Stomach (tissue), 8 donors: ENCODE measurements at regions not wholly inside any gene's neighbourhood (a gene's known extent, or its start where the extent isn't known, plus 50 kb on each side); places are given as distances from the start of the nearest gene placed in this dataset.

Source experiments
- DNase-seq, 2 donors: peaks; one replicate each; pipeline versions ENCODE4 v3.0.0 to v3.0.0-alpha.2; 2013 to 2019
- H3K27ac ChIP-seq, 5 donors: fragments of 200-600 bp in 4 of 5; sonication (generic) in 4 of 5; one replicate each; pipeline ENCODE4 v1.5.1; 2013 to 2019; ENCODE audit warnings: mild to moderate bottlenecking in 1 of 5, moderate library complexity in 1 of 5
- H3K27me3 ChIP-seq, 3 donors: fragments of 200-600 bp; sonication (generic); one replicate each; pipeline ENCODE4 v1.5.1; 2017 to 2019; ENCODE audit warnings: mixed run types in 1 of 3
- H3K36me3 ChIP-seq, 4 donors: fragments of 200-600 bp; sonication (generic); 1 replicate in 3 of 4; 2 replicates in 1 of 4; pipeline ENCODE4 v1.5.1; 2016 to 2019
- H3K4me1 ChIP-seq, 4 donors: fragments of 200-600 bp; sonication (generic); one replicate each; pipeline ENCODE4 v1.5.1; 2016 to 2019
- H3K4me3 ChIP-seq, 4 donors: fragments of 200-600 bp; sonication (generic) in 3 of 4; one replicate each; pipeline ENCODE4 v1.5.1; 2016 to 2019; ENCODE audit warnings: mild to moderate bottlenecking in 1 of 4
- H3K9me3 ChIP-seq, 4 donors: fragments of 200-600 bp; sonication (generic); one replicate each; pipeline ENCODE4 v1.5.1; 2016 to 2019
- EP300 ChIP-seq: sonication (generic); formaldehyde crosslinking; IDR thresholded peaks from one replicate; pipeline ENCODE4 v1.6.1; 2017; ENCODE audit warnings: antibody characterized with exemption
- POLR2A ChIP-seq, 4 donors: fragments of 450-650 bp; IDR thresholded peaks; one replicate each; pipeline ENCODE4 v1.6.1; 2016; ENCODE audit warnings: antibody characterized with exemption in 4 of 4, control low read depth in 2 of 4, mild to moderate bottlenecking in 1 of 4, moderate library complexity in 1 of 4
- POLR2AphosphoS5 ChIP-seq, 3 donors: sonication (generic); formaldehyde crosslinking; IDR thresholded peaks; one replicate each; pipeline ENCODE4 v1.6.1; 2016; ENCODE audit warnings: antibody characterized with exemption in 3 of 3
- WGBS, 5 donors: extraction: QIAGEN DNeasy Blood & Tissue Kit in 3 of 5; methylation state at CpG; one replicate each; pipeline versions ENCODE4 v1.1.5 to v1.1.7; 2013 to 2018; 5-methylcytosine and 5-hydroxymethylcytosine counted together
- intact Hi-C: fragments of 100-400 bp; cut with DNase I; formaldehyde crosslinking; loops from one replicate; pipeline ENCODE4 v1.15.1; 2023; ENCODE audit warnings: low total_unique reads
- TF ChIP-seq, protein P1 (sequence below), 7 experiments: fragments of 450-650 bp in 4 of 7; fragments of 200-600 bp in 3 of 7; sonication (generic) in 3 of 7; IDR thresholded peaks; one replicate each; pipeline ENCODE4 v1.5.1; 2016 to 2019; ENCODE audit warnings: antibody characterized with exemption in 7 of 7, control low read depth in 2 of 7, mild to moderate bottlenecking in 1 of 7
- donor health status: healthy with polysubstance abuse.
- donor health status: Bipolar disorder and iron deficiency.
- donor health status: healthy.

DNA sequence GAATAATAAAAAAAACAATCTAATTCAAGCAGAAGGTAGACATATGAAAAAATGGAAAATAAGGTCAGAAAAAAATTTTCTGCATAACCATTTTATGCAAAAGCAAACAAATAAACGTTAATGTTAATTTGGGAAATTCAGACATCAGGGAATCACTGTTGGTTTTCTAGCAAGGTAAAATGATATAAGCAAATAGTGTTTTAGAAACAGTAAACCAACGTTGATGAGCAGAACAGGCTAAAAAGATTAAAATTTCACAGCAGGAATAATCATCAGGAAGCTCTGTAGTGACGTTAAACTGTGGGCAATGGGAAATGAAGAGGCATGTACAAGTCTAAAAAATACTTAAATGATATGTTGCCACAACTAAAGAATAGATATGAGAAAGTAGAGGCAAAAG is 54.5 kb upstream of the HMGCLL1 start:
- DNase-seq = no peak
- 73 to 86% (median 73%) methylated on average over 3 of the region's 3 CpGs for WGBS, 5 donors
- intact Hi-C loops = no loop called here
- no peaks in the 10 kb centered on the region for H3K27me3 ChIP-seq
- no peak overlapping the region for H3K4me3 ChIP-seq
- TF ChIP-seq POLR2AphosphoS5 (IDR thresholded peaks at IDR 0.05) (no peak), EP300 (no peak), POLR2A (IDR thresholded peaks at IDR 0.05) (no peak)
- TF ChIP-seq, protein P1, sequence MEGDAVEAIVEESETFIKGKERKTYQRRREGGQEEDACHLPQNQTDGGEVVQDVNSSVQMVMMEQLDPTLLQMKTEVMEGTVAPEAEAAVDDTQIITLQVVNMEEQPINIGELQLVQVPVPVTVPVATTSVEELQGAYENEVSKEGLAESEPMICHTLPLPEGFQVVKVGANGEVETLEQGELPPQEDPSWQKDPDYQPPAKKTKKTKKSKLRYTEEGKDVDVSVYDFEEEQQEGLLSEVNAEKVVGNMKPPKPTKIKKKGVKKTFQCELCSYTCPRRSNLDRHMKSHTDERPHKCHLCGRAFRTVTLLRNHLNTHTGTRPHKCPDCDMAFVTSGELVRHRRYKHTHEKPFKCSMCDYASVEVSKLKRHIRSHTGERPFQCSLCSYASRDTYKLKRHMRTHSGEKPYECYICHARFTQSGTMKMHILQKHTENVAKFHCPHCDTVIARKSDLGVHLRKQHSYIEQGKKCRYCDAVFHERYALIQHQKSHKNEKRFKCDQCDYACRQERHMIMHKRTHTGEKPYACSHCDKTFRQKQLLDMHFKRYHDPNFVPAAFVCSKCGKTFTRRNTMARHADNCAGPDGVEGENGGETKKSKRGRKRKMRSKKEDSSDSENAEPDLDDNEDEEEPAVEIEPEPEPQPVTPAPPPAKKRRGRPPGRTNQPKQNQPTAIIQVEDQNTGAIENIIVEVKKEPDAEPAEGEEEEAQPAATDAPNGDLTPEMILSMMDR (IDR thresholded peaks at IDR 0.05) = no peak
- H3K36me3 ChIP-seq = no peaks in the 10 kb centered on the region
- no peaks in the 10 kb centered on the region for H3K9me3 ChIP-seq
- H3K27ac ChIP-seq = no peak overlapping the region
- no peaks in the 10 kb centered on the region for H3K4me1 ChIP-seq

DNA sequence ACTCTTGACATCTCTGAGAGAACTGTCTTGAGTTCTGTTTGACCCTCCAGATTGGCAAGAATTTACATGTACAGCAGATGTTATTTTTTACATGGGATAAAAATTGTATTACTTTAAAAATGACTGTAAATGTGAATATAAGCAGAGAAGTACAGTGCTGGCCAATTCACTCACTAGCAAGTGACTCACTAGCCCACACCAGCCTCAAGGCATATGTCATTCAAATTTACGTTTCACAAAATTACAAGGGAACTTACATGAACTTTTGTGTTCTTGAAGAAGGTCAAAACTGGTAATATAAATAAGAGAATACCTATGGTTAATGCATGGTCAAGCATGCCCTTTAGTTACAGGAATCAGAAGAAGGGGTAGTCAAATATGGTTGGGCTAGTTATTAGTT is 54.0 kb upstream of the HMGCLL1 start:
- intact Hi-C loops = no loop called here
- WGBS, 5 donors = 80 to 89% (median 84%) methylated on average over 1 of the region's 1 CpG
- Histone ChIP-seq H3K27me3 (no peaks in the 10 kb centered on the region), H3K27ac (no peak overlapping the region), H3K36me3 (no peaks in the 10 kb centered on the region), H3K4me3 (no peak overlapping the region), H3K4me1 (no peaks in the 10 kb centered on the region), H3K9me3 (no peaks in the 10 kb centered on the region)
- DNase-seq = no peak
- no peak for TF ChIP-seq EP300
- no peak for TF ChIP-seq POLR2A (IDR thresholded peaks at IDR 0.05)
- TF ChIP-seq, protein P1 (IDR thresholded peaks at IDR 0.05) = no peak
- no peak for TF ChIP-seq POLR2AphosphoS5 (IDR thresholded peaks at IDR 0.05)
